WI38 (cell line): ENCODE measurements at regions not wholly inside any gene's neighbourhood (a gene's known extent, or its start where the extent isn't known, plus 50 kb on each side); places are given as distances from the start of the nearest gene placed in this dataset.

ENCODE experiments used
- H3K4me3 ChIP-seq: 2 replicates; pipeline ENCODE4 v1.5.1; 2011; ENCODE audit warnings: low read depth, mild to moderate bottlenecking, control low read depth, low read length
- CTCF ChIP-seq: IDR thresholded peaks from 2 replicates; pipeline ENCODE4 v1.5.1; 2012; ENCODE audit warnings: low read depth, mild to moderate bottlenecking, control low read depth, low read length

GRCh38 chr3:193830791-193831191 lies 237.8 kb downstream of the OPA1 start:
- no peak overlapping the region for H3K4me3 ChIP-seq
- no peak for TF ChIP-seq CTCF

- H3K4me3 ChIP-seq = no peak overlapping the region
- no peak for TF ChIP-seq CTCF
Measured at GRCh38 chr3:193831495-193832455, 238.8 kb downstream of the OPA1 start.

- H3K4me3 ChIP-seq = no peak overlapping the region
- no peak for TF ChIP-seq CTCF
Measured at GRCh38 chr3:193832833-193833413, 239.9 kb downstream of the OPA1 start.

GRCh38 chr3:193833592-193833991 lies 240.6 kb downstream of the OPA1 start:
- no peak overlapping the region for H3K4me3 ChIP-seq
- TF ChIP-seq CTCF = no peak

- H3K4me3 ChIP-seq = no peak overlapping the region
- TF ChIP-seq CTCF = no peak
Measured at GRCh38 chr3:193835414-193835813, 242.4 kb downstream of the OPA1 start.

- no peak overlapping the region for H3K4me3 ChIP-seq
- TF ChIP-seq CTCF = no peak
Measured at GRCh38 chr3:193836511-193836910, 243.5 kb downstream of the OPA1 start.

GRCh38 chr3:193836918-193837317 lies 243.9 kb downstream of the OPA1 start:
- H3K4me3 ChIP-seq = no peak overlapping the region
- no peak for TF ChIP-seq CTCF
